Neuronal stem cell (in vitro differentiated cells): ENCODE measurements at regions not wholly inside any gene's neighbourhood (a gene's known extent, or its start where the extent isn't known, plus 50 kb on each side); places are given as distances from the start of the nearest gene placed in this dataset.

ENCODE experiments used
- DNase-seq: peaks from one replicate; pipeline ENCODE4 v3.0.0-alpha.2; 2013; ENCODE audit warnings: low spot score
- H2AFZ ChIP-seq: one replicate; pipeline ENCODE4 v1.6.1; 2013; ENCODE audit warnings: mild to moderate bottlenecking, low read length, inconsistent platforms
- H2AK5ac ChIP-seq: 2 replicates; pipeline ENCODE4 v1.6.1; 2013; ENCODE audit warnings: low read depth, mild to moderate bottlenecking, inconsistent platforms, low read length, moderate library complexity, mixed read lengths
- H2BK120ac ChIP-seq: 2 replicates; pipeline ENCODE4 v1.6.1; 2013; ENCODE audit warnings: low read depth, mild to moderate bottlenecking, inconsistent platforms, low read length, moderate library complexity, mixed read lengths
- H2BK12ac ChIP-seq: one replicate; pipeline ENCODE4 v1.6.1; 2013; ENCODE audit warnings: low read length, inconsistent platforms
- H2BK15ac ChIP-seq: 2 replicates; pipeline ENCODE4 v1.6.1; 2013; ENCODE audit warnings: mild to moderate bottlenecking, low read length, inconsistent platforms, mixed read lengths
- H2BK5ac ChIP-seq: one replicate; pipeline ENCODE4 v1.6.1; 2013; ENCODE audit warnings: inconsistent platforms, mild to moderate bottlenecking, low read length, moderate library complexity
- H3K14ac ChIP-seq: one replicate; pipeline ENCODE4 v1.6.1; 2013; ENCODE audit warnings: low read length, inconsistent platforms
- H3K18ac ChIP-seq: 2 replicates; pipeline ENCODE4 v1.6.1; 2013; ENCODE audit warnings: low read length, inconsistent platforms
- H3K23ac ChIP-seq: 2 replicates; pipeline ENCODE4 v1.6.1; 2013; ENCODE audit warnings: low read depth, mild to moderate bottlenecking, mixed read lengths, low read length, inconsistent platforms; ENCODE audit not compliant: poor library complexity
- H3K27ac ChIP-seq: replicated peaks from 3 replicates; pipeline ENCODE4 v1.5.1; 2013; ENCODE audit warnings: low read length, inconsistent platforms
- H3K27me3 ChIP-seq, 3 experiments: 2 replicates each; pipeline ENCODE4 v1.6.1; 2013; ENCODE audit warnings: low read length in 3 of 3, mild to moderate bottlenecking in 2 of 3, inconsistent platforms in 1 of 3, low read depth in 1 of 3, mixed read lengths in 1 of 3, moderate library complexity in 1 of 3; ENCODE audit not compliant: control insufficient read depth in 3 of 3, insufficient read depth in 3 of 3
- H3K36me3 ChIP-seq, 2 donors: replicated peaks in 1 of 2; 2 replicates each; pipeline ENCODE4 v1.6.1; 2013; ENCODE audit warnings: low read length in 2 of 2; ENCODE audit not compliant: control insufficient read depth in 2 of 2, insufficient read depth in 2 of 2
- H3K4ac ChIP-seq: 2 replicates; pipeline ENCODE4 v1.6.1; 2013; ENCODE audit warnings: inconsistent platforms, mild to moderate bottlenecking, low read length, moderate library complexity
- H3K4me1 ChIP-seq, 2 donors: 1 replicate in 1 of 2; 2 replicates in 1 of 2; pipeline ENCODE4 v1.6.1; 2013; ENCODE audit warnings: low read length in 2 of 2, low read depth in 1 of 2; ENCODE audit not compliant: control insufficient read depth in 2 of 2, insufficient read depth in 1 of 2
- H3K4me2 ChIP-seq: one replicate; pipeline ENCODE4 v1.6.1; 2013; ENCODE audit warnings: mild to moderate bottlenecking, low read length, inconsistent platforms; ENCODE audit not compliant: insufficient read depth, poor library complexity, severe bottlenecking
- H3K4me3 ChIP-seq, 2 donors: 2 replicates each; pipeline ENCODE4 v1.5.1; 2013; ENCODE audit warnings: low read length in 2 of 2, mild to moderate bottlenecking in 2 of 2, inconsistent platforms in 1 of 2, moderate library complexity in 1 of 2
- H3K79me1 ChIP-seq: one replicate; pipeline ENCODE4 v1.6.1; 2013; ENCODE audit warnings: low read depth, mild to moderate bottlenecking, inconsistent platforms, low read length, moderate library complexity
- H3K9ac ChIP-seq: one replicate; pipeline ENCODE4 v1.6.1; 2013; ENCODE audit warnings: mild to moderate bottlenecking, low read depth, low read length, inconsistent platforms; ENCODE audit not compliant: poor library complexity
- H3K9me3 ChIP-seq, 2 donors: replicated peaks in 1 of 2; 2 replicates each; pipeline versions ENCODE3 to v1.6.1; 2013; ENCODE audit warnings: low read length in 2 of 2, mild to moderate bottlenecking in 2 of 2, inconsistent platforms in 1 of 2, low read depth in 1 of 2, mixed read lengths in 1 of 2, moderate library complexity in 1 of 2; ENCODE audit not compliant: control insufficient read depth in 2 of 2, insufficient read depth in 1 of 2
- H4K8ac ChIP-seq: one replicate; pipeline ENCODE4 v1.6.1; 2013; ENCODE audit warnings: low read depth, mild to moderate bottlenecking, inconsistent platforms, low read length, moderate library complexity
- H4K91ac ChIP-seq: one replicate; pipeline ENCODE4 v1.6.1; 2013; ENCODE audit warnings: low read length, low read depth, mild to moderate bottlenecking, inconsistent platforms; ENCODE audit not compliant: poor library complexity
- WGBS, 2 donors: extraction: QIAGEN DNeasy Blood & Tissue Kit; methylation state at CpG; one replicate each; pipeline ENCODE4 v1.1.7; 2013; ENCODE audit warnings: missing lambda C conversion rate in 2 of 2, mixed read lengths in 1 of 2; ENCODE audit not compliant: insufficient read length in 2 of 2, insufficient replicate concordance in 1 of 2; ENCODE audit errors: extremely low coverage in 2 of 2; 5-methylcytosine and 5-hydroxymethylcytosine counted together

GRCh38 chr19:30856376-30856775 lies 484.2 kb downstream of the ZNF536 start:
- Histone ChIP-seq H4K91ac (no peak overlapping the region), H3K9ac (no peak overlapping the region), H3K79me1 (no peaks in the 10 kb centered on the region), H2AFZ (no peak overlapping the region), H3K36me3 (no peaks in the 10 kb centered on the region), H2BK5ac (no peak overlapping the region), H3K4me1 (no peaks in the 10 kb centered on the region), H2AK5ac (no peak overlapping the region), H2BK12ac (no peak overlapping the region), H3K4ac (no peak overlapping the region), H3K4me3 (no peak overlapping the region), H3K18ac (no peak overlapping the region), H3K9me3 (peaks cover 0 to 2% of the 10 kb centered on the region in 2 donors), H2BK15ac (no peak overlapping the region), H3K27me3 (no peaks in the 10 kb centered on the region), H3K27ac (no peak overlapping the region), H2BK120ac (no peak overlapping the region), H3K23ac (no peak overlapping the region), H3K4me2 (no peak overlapping the region), H4K8ac (no peak overlapping the region), H3K14ac (no peak overlapping the region)
- no CpG with 5 or more reads among the region's 3 CpGs for WGBS, 2 donors
- DNase-seq, result no peak

GRCh38 chr19:30855442-30855841 lies 483.3 kb downstream of the ZNF536 start:
- Histone ChIP-seq H2BK120ac (no peak overlapping the region), H4K8ac (no peak overlapping the region), H3K27me3 (no peaks in the 10 kb centered on the region), H3K4me2 (no peak overlapping the region), H3K79me1 (no peaks in the 10 kb centered on the region), H3K23ac (peak overlapping the region; percentile 25), H4K91ac (no peak overlapping the region), H3K4me3 (no peak overlapping the region), H2BK15ac (no peak overlapping the region), H3K36me3 (no peaks in the 10 kb centered on the region), H3K9ac (peak overlapping the region; percentile 47), H3K14ac (no peak overlapping the region), H2BK5ac (no peak overlapping the region), H3K4me1 (no peaks in the 10 kb centered on the region), H3K4ac (no peak overlapping the region), H2AK5ac (peak overlapping the region; percentile 13), H3K27ac (no peak overlapping the region), H3K18ac (no peak overlapping the region), H2BK12ac (no peak overlapping the region), H3K9me3 (peaks cover 0 to 2% of the 10 kb centered on the region in 2 donors), H2AFZ (no peak overlapping the region)
- no CpG with 5 or more reads among the region's 6 CpGs for WGBS, 2 donors
- no peak for DNase-seq

- Histone ChIP-seq H2BK15ac (no peak overlapping the region), H4K91ac (no peak overlapping the region), H3K23ac (no peak overlapping the region), H2AFZ (no peak overlapping the region), H2BK12ac (no peak overlapping the region), H4K8ac (no peak overlapping the region), H3K18ac (no peak overlapping the region), H3K27me3 (no peaks in the 10 kb centered on the region), H3K4me2 (no peak overlapping the region), H3K4me1 (no peaks in the 10 kb centered on the region), H3K27ac (no peak overlapping the region), H2BK120ac (no peak overlapping the region), H3K4ac (no peak overlapping the region), H3K79me1 (no peaks in the 10 kb centered on the region), H2BK5ac (no peak overlapping the region), H2AK5ac (no peak overlapping the region), H3K36me3 (no peaks in the 10 kb centered on the region), H3K14ac (no peak overlapping the region), H3K9me3 (no peaks in the 10 kb centered on the region), H3K9ac (no peak overlapping the region), H3K4me3 (no peak overlapping the region)
- no CpG with 5 or more reads among the region's 4 CpGs for WGBS, 2 donors
- DNase-seq, result no peak
These were observed 482.5 kb downstream of the ZNF536 start for GRCh38 chr19:30854661-30855060.

- no peak overlapping the region for H3K4me3 ChIP-seq
- H3K4ac ChIP-seq, result no peak overlapping the region
- DNase-seq, result no peak
- H3K27me3 ChIP-seq, result no peaks in the 10 kb centered on the region
- no peak overlapping the region for H2BK5ac ChIP-seq
- H3K79me1 ChIP-seq, result no peaks in the 10 kb centered on the region
- H3K36me3 ChIP-seq, result no peaks in the 10 kb centered on the region
- H2BK12ac ChIP-seq, result no peak overlapping the region
- no peak overlapping the region for H3K23ac ChIP-seq
- H3K4me2 ChIP-seq, result no peak overlapping the region
- WGBS, 2 donors, result no CpG with 5 or more reads among the region's 1 CpG
- H3K9ac ChIP-seq, result no peak overlapping the region
- no peak overlapping the region for H3K27ac ChIP-seq
- no peaks in the 10 kb centered on the region for H3K4me1 ChIP-seq
- no peak overlapping the region for H2AFZ ChIP-seq
- H3K14ac ChIP-seq, result no peak overlapping the region
- no peak overlapping the region for H4K91ac ChIP-seq
- H3K9me3 ChIP-seq, result no peaks in the 10 kb centered on the region
- no peak overlapping the region for H3K18ac ChIP-seq
- no peak overlapping the region for H4K8ac ChIP-seq
- H2BK15ac ChIP-seq, result no peak overlapping the region
- no peak overlapping the region for H2BK120ac ChIP-seq
- no peak overlapping the region for H2AK5ac ChIP-seq
These were observed 482.0 kb downstream of the ZNF536 start for GRCh38 chr19:30854207-30854606.
